Smooth muscle cell (in vitro differentiated cells): ENCODE measurements at regions not wholly inside any gene's neighbourhood (a gene's known extent, or its start where the extent isn't known, plus 50 kb on each side); places are given as distances from the start of the nearest gene placed in this dataset.

ENCODE experiments used
- DNase-seq: peaks from one replicate; lab custom pipeline; 2025; ENCODE audit not compliant: unreplicated experiment; lab: John Stamatoyannopoulos, UW
- H2AFZ ChIP-seq: fragments of 200-600 bp; sonication (generic); 2 replicates; pipeline ENCODE4 v1.6.0; 2016; ENCODE audit warnings: antibody characterized with exemption, low read depth, mild to moderate bottlenecking
- H3F3A ChIP-seq: fragments of 200-600 bp; sonication (generic); 2 replicates; pipeline ENCODE4 v1.6.0; 2017; ENCODE audit warnings: antibody characterized with exemption, low read depth
- H3K27ac ChIP-seq: fragments of 200-600 bp; sonication (generic); 2 replicates; pipeline ENCODE4 v1.5.1; 2016; ENCODE audit warnings: low read depth, mild to moderate bottlenecking
- H3K27me3 ChIP-seq: fragments of 200-600 bp; sonication (generic); 2 replicates; pipeline ENCODE4 v1.6.1; 2016; ENCODE audit warnings: low read depth, mild to moderate bottlenecking
- H3K36me3 ChIP-seq: fragments of 200-600 bp; sonication (generic); 2 replicates; pipeline ENCODE4 v1.5.1; 2016; ENCODE audit warnings: low read depth
- H3K4me1 ChIP-seq: fragments of 200-600 bp; sonication (generic); 2 replicates; pipeline ENCODE4 v1.5.1; 2016; ENCODE audit warnings: low read depth
- H3K4me2 ChIP-seq: fragments of 200-600 bp; sonication (generic); 2 replicates; pipeline ENCODE4 v1.6.0; 2016; ENCODE audit warnings: mild to moderate bottlenecking
- H3K4me3 ChIP-seq: fragments of 200-600 bp; sonication (generic); 2 replicates; pipeline ENCODE4 v1.5.1; 2016; ENCODE audit warnings: mild to moderate bottlenecking
- H3K79me2 ChIP-seq: fragments of 200-600 bp; sonication (generic); 2 replicates; pipeline ENCODE4 v1.6.0; 2016; ENCODE audit warnings: low read depth, mild to moderate bottlenecking
- H3K9ac ChIP-seq: fragments of 200-600 bp; sonication (generic); 2 replicates; pipeline ENCODE4 v1.6.0; 2016; ENCODE audit warnings: low read depth
- H3K9me3 ChIP-seq: fragments of 200-600 bp; sonication (generic); replicated peaks from 2 replicates; pipeline ENCODE4 v1.5.1; 2016; ENCODE audit warnings: low read depth
- H4K20me1 ChIP-seq: fragments of 200-600 bp; sonication (generic); 2 replicates; pipeline ENCODE4 v1.6.0; 2016; ENCODE audit warnings: low read depth
- CTCF ChIP-seq: fragments of 200-600 bp; sonication (generic); IDR thresholded peaks from 2 replicates; pipeline ENCODE4 v1.5.1; 2017; ENCODE audit warnings: borderline replicate concordance, mild to moderate bottlenecking, antibody characterized with exemption; ENCODE audit not compliant: insufficient read depth, poor library complexity, severe bottlenecking
- WGBS: methylation state at CpG from one replicate; pipeline ENCODE4 v1.1.7; 2016; ENCODE audit warnings: low lambda C conversion rate; 5-methylcytosine and 5-hydroxymethylcytosine counted together

GRCh38 chr1:242639104-242639503, 114.6 kb upstream of the PLD5 start:
- H3K27me3 ChIP-seq, result no peaks in the 10 kb centered on the region
- no peak for DNase-seq
- no peak overlapping the region for H2AFZ ChIP-seq
- H3K36me3 ChIP-seq, result no peaks in the 10 kb centered on the region
- H3K4me3 ChIP-seq, result no peak overlapping the region
- no peaks in the 10 kb centered on the region for H3K4me1 ChIP-seq
- no peak for TF ChIP-seq CTCF
- H3K9me3 ChIP-seq, result no peaks in the 10 kb centered on the region
- no peak overlapping the region for H3K9ac ChIP-seq
- no peaks in the 10 kb centered on the region for H4K20me1 ChIP-seq
- H3F3A ChIP-seq, result no peaks in the 10 kb centered on the region
- no peak overlapping the region for H3K4me2 ChIP-seq
- H3K27ac ChIP-seq, result no peak overlapping the region
- H3K79me2 ChIP-seq, result no peaks in the 10 kb centered on the region
- 96% methylated on average over 5 of the region's 5 CpGs for WGBS

DNA sequence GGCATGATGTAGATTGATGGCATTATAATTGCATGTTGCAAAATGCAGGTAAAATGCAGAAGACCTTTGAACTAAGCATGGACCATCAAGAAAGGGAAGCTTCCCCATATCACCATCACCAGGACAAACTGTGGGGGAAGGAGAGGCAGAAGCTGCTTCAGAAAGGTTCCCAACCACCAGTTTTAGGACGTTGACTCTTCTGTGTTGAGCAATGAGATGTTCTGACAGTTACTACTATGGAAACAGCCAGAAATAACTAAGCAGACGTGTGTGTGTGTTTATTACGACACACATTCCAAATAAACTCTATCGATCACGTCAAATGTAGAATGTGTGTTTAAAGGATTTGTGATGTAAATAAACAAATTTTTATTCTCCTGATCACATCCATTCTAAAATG, 110.2 kb upstream of the PLD5 start:
- Histone ChIP-seq H3K79me2 (no peaks in the 10 kb centered on the region), H3K36me3 (no peaks in the 10 kb centered on the region), H2AFZ (no peak overlapping the region), H3K27ac (no peak overlapping the region), H3K27me3 (no peaks in the 10 kb centered on the region), H4K20me1 (no peaks in the 10 kb centered on the region), H3K4me2 (no peak overlapping the region), H3K9ac (no peak overlapping the region), H3K4me1 (no peaks in the 10 kb centered on the region), H3K4me3 (no peak overlapping the region), H3F3A (no peaks in the 10 kb centered on the region), H3K9me3 (no peaks in the 10 kb centered on the region)
- WGBS, result 91% methylated on average over 5 of the region's 5 CpGs
- no peak for TF ChIP-seq CTCF
- no peak for DNase-seq

DNA sequence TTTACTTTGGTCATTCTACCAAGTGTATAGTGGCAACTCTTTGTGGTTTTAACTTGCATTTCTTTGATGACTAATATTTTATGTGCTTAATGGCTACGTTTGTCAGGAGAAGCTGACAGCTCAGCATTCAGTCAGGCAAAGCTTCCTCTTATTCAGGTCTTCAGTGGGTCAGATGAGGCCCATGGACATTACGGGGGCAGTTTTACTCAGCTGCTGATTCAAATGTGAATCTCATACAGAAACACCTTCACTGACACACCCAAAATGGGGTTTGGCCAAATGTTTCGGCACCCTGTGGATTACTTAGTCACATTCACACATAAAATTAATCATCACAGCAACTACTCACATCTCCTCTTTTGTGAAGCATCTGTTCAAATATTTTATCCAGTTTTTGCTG, 104.9 kb upstream of the PLD5 start:
- Histone ChIP-seq H2AFZ (no peak overlapping the region), H3K27ac (no peak overlapping the region), H3K4me2 (no peak overlapping the region), H3K36me3 (no peaks in the 10 kb centered on the region), H3K4me1 (no peaks in the 10 kb centered on the region), H3K9ac (no peak overlapping the region), H3K27me3 (no peaks in the 10 kb centered on the region), H3K9me3 (no peaks in the 10 kb centered on the region), H3K79me2 (no peaks in the 10 kb centered on the region), H3F3A (no peaks in the 10 kb centered on the region), H3K4me3 (no peak overlapping the region), H4K20me1 (no peaks in the 10 kb centered on the region)
- TF ChIP-seq CTCF, result no peak
- 79% methylated on average over 3 of the region's 3 CpGs for WGBS
- no peak for DNase-seq

GRCh38 chr1:242623756-242624155, 99.3 kb upstream of the PLD5 start:
- Histone ChIP-seq H3K4me3 (no peak overlapping the region), H3K4me1 (peaks cover 6% of the 10 kb centered on the region), H3K4me2 (no peak overlapping the region), H4K20me1 (no peaks in the 10 kb centered on the region), H3K79me2 (no peaks in the 10 kb centered on the region), H3K27ac (no peak overlapping the region), H3F3A (no peaks in the 10 kb centered on the region), H3K36me3 (no peaks in the 10 kb centered on the region), H3K9me3 (no peaks in the 10 kb centered on the region), H2AFZ (no peak overlapping the region), H3K9ac (no peak overlapping the region), H3K27me3 (no peaks in the 10 kb centered on the region)
- TF ChIP-seq CTCF, result no peak
- WGBS, result 77% methylated on average over 5 of the region's 5 CpGs
- DNase-seq, result no peak
